ACC112 (cell line): ENCODE measurements at regions not wholly inside any gene's neighbourhood (a gene's known extent, or its start where the extent isn't known, plus 50 kb on each side); places are given as distances from the start of the nearest gene placed in this dataset.

ENCODE experiments used
- H2AFZ ChIP-seq: fragments of 200-600 bp; sonication (generic); one replicate; pipeline ENCODE4 v1.6.0; 2017; ENCODE audit warnings: antibody characterized with exemption, low read length; ENCODE audit not compliant: unreplicated experiment
- H3K27ac ChIP-seq: fragments of 200-600 bp; sonication (generic); 2 replicates; pipeline ENCODE4 v1.5.1; 2014; ENCODE audit warnings: low read depth, mild to moderate bottlenecking, antibody characterized with exemption, low read length, moderate library complexity
- H3K27me3 ChIP-seq: fragments of 200-600 bp; sonication (generic); 2 replicates; pipeline ENCODE4 v1.6.1; 2014; ENCODE audit warnings: mild to moderate bottlenecking, antibody characterized with exemption, low read length, moderate library complexity, mixed read lengths; ENCODE audit not compliant: insufficient read depth
- H3K36me3 ChIP-seq: fragments of 200-600 bp; sonication (generic); 2 replicates; pipeline ENCODE4 v1.6.1; 2016; ENCODE audit warnings: mild to moderate bottlenecking, antibody characterized with exemption, low read length, moderate library complexity, mixed read lengths; ENCODE audit not compliant: insufficient read depth
- H3K4me1 ChIP-seq: fragments of 200-600 bp; sonication (generic); one replicate; pipeline ENCODE4 v1.6.1; 2016; ENCODE audit warnings: low read length, mixed read lengths; ENCODE audit not compliant: insufficient read depth, unreplicated experiment, control insufficient read depth
- H3K4me3 ChIP-seq: fragments of 200-600 bp; sonication (generic); 2 replicates; pipeline ENCODE4 v1.5.1; 2014; ENCODE audit warnings: mild to moderate bottlenecking, low read depth, low read length
- H3K79me2 ChIP-seq: fragments of 200-600 bp; sonication (generic); one replicate; pipeline ENCODE4 v1.6.0; 2016; ENCODE audit warnings: low read length; ENCODE audit not compliant: control insufficient read depth, unreplicated experiment, insufficient read depth

DNA sequence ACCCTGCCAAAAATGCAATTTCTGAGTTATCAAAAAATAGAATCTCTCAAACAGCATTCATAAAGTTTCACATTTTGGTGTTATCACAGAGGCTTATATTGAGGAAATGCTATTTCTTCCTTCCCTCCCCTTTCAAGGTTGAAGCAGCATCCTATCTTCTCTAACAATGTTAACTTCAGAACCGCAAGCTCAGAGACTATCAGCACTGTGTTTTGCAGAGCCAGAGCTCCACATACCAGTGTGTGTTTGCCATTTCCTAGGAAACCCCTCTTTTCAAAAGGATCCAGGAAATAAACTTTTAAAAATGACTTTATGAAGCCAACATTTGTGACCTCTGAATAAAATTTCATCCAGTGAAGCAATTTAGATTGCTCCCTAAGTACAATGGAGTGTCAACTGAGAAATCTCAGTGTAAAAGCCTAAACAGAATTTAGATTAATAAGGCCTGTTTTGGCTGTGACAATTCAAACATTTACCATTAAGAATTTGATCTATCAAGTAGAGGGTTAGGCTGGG is 332.6 kb downstream of the NOVA1 start:
- no peak overlapping the region for H2AFZ ChIP-seq
- H3K4me3 ChIP-seq, result no peak overlapping the region

DNA sequence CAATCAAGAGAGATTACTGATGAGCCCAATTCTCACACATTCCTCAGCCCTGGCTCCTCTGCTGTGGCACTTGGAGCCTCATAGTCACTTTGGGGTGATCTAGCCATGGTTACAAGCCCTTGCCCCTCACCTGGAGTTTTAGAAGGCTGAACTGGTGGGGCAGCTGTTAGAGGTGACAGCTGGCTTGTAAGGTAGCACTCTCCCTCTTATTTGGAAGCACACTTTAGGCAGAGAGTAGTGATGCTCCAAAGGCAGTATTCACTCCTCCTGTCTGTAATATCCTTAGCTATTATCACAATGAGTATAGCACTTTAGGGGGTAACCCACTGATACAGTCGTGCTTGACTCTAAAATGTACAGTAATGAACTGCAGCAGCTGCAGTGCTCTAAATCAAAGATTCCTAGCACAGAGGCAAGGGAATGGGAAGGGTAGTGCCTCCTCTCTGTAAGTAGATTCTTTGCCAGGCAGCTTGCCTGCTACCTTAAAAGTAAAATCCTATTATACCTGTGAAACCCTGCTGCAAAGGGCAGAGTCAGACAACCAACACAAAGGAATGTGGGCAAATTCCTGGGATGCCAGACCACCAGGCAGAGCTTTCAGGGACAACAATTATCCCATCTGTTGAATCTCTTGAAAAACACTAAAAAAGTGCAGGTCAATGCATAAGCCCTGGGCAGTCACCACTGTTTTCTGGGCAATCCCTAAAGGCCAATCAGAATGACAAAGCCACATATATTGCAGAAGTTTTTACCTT is 336.3 kb downstream of the NOVA1 start:
- H3K27me3 ChIP-seq, result peaks cover 10% of the 10 kb centered on the region
- H3K4me1 ChIP-seq, result no peaks in the 10 kb centered on the region
- H3K27ac ChIP-seq, result no peak overlapping the region
- H2AFZ ChIP-seq, result no peak overlapping the region
- H3K4me3 ChIP-seq, result no peak overlapping the region
- H3K36me3 ChIP-seq, result no peaks in the 10 kb centered on the region
- no peaks in the 10 kb centered on the region for H3K79me2 ChIP-seq

More for the DNA sequence above, 332.6 kb downstream of the NOVA1 start:
- no peaks in the 10 kb centered on the region for H3K36me3 ChIP-seq
- H3K27ac ChIP-seq, result no peak overlapping the region
- no peaks in the 10 kb centered on the region for H3K4me1 ChIP-seq
- H3K27me3 ChIP-seq, result peaks cover 4% of the 10 kb centered on the region
- no peaks in the 10 kb centered on the region for H3K79me2 ChIP-seq

DNA sequence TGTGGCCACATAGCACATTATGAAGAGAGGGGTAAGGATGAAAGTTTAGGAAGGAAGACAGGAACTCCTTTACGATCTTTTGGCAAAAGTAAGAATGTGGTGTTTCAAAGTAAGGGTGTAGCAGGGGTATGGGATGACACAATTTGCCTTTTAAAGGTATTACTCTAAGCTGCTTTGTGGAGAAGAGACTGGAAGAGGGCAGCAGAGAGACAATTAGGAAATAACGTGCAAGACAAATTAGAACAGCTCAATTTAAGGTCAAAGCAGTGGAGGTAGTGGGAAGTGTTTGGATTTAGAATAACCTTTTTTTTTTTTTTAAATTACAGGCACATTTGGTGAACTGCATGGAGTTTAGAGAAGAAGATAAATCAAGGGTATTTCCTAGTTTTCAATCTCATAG is 342.6 kb downstream of the NOVA1 start:
- Histone ChIP-seq H3K79me2 (no peaks in the 10 kb centered on the region), H3K36me3 (no peaks in the 10 kb centered on the region), H3K4me3 (no peak overlapping the region), H3K27me3 (peaks cover 12% of the 10 kb centered on the region; the same call in 1 of the 2 replicates), H2AFZ (no peak overlapping the region), H3K4me1 (no peaks in the 10 kb centered on the region), H3K27ac (no peak overlapping the region)

DNA sequence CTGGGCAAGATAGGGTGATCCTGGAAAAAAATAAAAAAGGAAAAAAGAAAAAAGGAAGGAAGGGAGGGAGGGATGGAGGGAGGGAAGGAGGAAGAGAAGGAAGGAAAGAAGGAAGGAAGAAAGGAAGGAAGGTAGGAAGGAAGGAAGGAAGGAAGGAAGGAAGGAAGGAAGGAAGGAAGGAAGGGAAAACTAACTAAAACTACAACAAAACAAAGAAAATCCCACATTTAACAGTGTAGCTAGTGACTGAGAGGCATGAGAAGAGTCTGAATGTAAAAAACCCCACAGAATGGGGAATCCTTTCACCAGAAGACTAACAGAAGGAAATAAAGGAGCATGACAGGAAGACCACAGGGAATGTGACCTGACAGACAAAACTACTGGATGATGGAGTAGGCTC is 345.7 kb downstream of the NOVA1 start:
- Histone ChIP-seq H3K4me3 (no peak overlapping the region), H2AFZ (no peak overlapping the region), H3K79me2 (no peaks in the 10 kb centered on the region)

DNA sequence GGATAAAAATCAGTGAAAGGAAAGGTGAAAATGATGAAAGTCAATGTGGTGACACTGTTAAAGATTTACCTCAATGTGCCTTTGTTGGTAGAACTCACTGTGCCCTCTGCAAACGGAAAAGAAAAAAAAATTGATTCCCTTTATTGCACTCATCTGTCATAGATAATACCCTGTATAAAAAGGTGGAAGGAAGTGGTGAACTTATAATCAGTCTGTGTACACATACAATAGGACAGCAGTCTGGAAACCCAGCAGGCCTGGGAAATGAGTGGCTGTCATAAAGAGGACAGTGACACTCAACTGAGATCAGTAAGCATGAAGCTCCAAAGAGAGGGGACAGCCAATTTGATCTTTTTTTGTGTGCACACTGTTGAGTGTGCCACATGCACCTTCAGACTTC is 364.7 kb downstream of the NOVA1 start:
- Histone ChIP-seq H3K36me3 (no peaks in the 10 kb centered on the region), H3K79me2 (no peaks in the 10 kb centered on the region), H3K4me3 (no peak overlapping the region), H3K27ac (no peak overlapping the region), H3K27me3 (no peaks in the 10 kb centered on the region), H2AFZ (no peak overlapping the region), H3K4me1 (no peaks in the 10 kb centered on the region)

More for the DNA sequence above, 345.7 kb downstream of the NOVA1 start:
- H3K27me3 ChIP-seq, result peaks cover 12% of the 10 kb centered on the region; the same call in 1 of the 2 replicates
- no peaks in the 10 kb centered on the region for H3K4me1 ChIP-seq
- H3K36me3 ChIP-seq, result no peaks in the 10 kb centered on the region
- no peak overlapping the region for H3K27ac ChIP-seq

DNA sequence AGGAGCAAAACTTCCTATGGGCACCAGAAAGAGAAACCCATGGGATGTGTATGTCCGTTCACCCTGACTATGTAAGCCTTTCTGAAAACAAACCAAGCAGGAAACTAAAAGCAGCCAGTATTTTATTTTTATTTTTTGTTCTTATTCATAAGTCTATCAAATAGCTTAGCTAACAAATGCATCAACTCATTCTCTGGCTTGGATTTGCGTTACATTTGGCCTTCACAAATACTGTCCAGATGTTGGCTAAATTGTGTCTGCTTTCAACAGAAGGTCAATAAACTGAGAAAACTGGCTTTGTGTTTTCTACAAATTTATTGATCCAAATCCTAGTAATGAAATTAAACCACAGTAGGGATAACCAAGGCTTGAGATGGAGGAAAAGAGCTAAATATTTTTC is 379.0 kb downstream of the NOVA1 start:
- peaks cover 3% of the 10 kb centered on the region; the same call in 1 of the 2 replicates for H3K27me3 ChIP-seq
- H3K27ac ChIP-seq, result no peak overlapping the region
- H3K4me1 ChIP-seq, result no peaks in the 10 kb centered on the region
- H3K4me3 ChIP-seq, result no peak overlapping the region
- H2AFZ ChIP-seq, result no peak overlapping the region
- no peaks in the 10 kb centered on the region for H3K79me2 ChIP-seq
- H3K36me3 ChIP-seq, result no peaks in the 10 kb centered on the region

DNA sequence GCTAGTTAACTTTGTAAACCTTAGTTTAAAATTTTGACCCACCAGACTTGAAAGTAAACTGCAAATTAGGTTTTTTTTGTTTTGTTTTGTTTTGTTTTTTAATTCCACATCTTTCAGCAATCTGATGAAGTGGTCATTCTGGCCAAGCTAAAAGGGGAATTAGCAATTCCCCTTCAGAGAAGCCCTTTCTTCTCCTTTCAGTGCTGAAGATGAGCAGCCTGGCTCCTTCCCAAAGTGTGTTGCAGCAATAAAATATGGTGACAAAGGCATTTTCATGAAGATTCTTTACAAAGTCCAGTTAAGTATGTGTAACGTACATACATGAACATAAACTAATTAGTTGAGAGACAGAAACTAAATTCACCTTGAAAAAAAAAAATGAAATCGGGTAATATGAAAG is 380.1 kb downstream of the NOVA1 start:
- Histone ChIP-seq H3K36me3 (no peaks in the 10 kb centered on the region), H3K4me1 (no peaks in the 10 kb centered on the region), H3K79me2 (no peaks in the 10 kb centered on the region), H3K27me3 (peaks cover 6% of the 10 kb centered on the region; the same call in 1 of the 2 replicates), H3K4me3 (no peak overlapping the region), H2AFZ (no peak overlapping the region), H3K27ac (no peak overlapping the region)

DNA sequence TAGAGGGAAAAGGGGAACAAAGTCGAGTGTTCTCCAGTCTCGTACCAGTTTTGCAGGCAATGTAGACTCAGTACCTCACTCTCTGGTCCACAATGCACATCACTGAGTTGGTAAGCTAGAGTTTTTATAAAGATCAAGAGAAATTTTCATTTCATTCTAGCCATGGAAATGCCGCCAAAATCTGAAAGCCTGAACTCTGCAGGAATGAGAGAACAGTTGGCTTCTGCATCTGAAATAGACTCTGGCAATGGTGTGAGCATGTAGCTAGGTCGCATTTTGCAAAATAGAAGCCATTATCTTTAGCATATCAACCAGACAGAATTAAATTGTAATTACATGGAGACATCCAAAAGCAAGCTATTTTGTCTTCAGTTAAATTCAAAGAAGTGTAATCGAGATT is 381.0 kb downstream of the NOVA1 start:
- H2AFZ ChIP-seq, result no peak overlapping the region
- H3K4me3 ChIP-seq, result no peak overlapping the region
- H3K27me3 ChIP-seq, result peaks cover 7% of the 10 kb centered on the region; the same call in 1 of the 2 replicates
- no peaks in the 10 kb centered on the region for H3K4me1 ChIP-seq
- H3K79me2 ChIP-seq, result no peaks in the 10 kb centered on the region
- no peak overlapping the region for H3K27ac ChIP-seq
- H3K36me3 ChIP-seq, result no peaks in the 10 kb centered on the region

DNA sequence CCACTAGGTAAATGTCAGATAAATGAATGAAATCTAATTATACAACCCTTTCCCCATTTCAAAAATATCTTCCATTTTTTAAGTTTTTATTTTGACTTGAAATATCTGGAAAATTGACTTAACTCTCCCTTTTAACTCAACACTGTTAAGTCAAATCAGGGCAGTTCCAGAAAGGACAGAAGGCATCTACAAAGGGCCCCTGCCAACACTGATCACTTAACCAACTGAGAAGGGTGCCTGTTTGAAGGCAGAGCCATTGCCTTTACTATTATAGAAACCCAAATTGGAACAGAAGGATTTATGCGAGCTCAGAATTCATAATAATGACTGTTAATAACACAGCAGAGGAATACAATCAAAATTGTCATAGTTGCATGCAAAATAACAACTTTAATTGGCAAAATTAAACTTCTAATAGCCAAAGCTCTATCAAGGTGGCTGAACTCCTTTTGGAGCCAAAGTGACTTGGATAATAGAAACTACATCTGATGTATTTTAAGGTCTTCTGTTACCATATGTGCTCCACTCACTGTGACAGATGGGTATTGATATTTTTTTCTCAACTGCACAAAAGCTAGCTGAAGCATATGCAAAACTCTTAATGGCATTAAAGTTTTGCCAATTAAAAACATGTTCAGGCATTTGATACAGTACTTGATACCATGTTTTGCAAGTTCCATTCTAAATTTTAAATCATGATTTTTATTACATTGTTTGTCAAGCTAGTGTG is 383.8 kb downstream of the NOVA1 start:
- Histone ChIP-seq H3K79me2 (no peaks in the 10 kb centered on the region), H3K4me1 (no peaks in the 10 kb centered on the region), H3K36me3 (no peaks in the 10 kb centered on the region), H2AFZ (no peak overlapping the region), H3K4me3 (no peak overlapping the region), H3K27me3 (peaks cover 10% of the 10 kb centered on the region; the same call in 1 of the 2 replicates), H3K27ac (no peak overlapping the region)

DNA sequence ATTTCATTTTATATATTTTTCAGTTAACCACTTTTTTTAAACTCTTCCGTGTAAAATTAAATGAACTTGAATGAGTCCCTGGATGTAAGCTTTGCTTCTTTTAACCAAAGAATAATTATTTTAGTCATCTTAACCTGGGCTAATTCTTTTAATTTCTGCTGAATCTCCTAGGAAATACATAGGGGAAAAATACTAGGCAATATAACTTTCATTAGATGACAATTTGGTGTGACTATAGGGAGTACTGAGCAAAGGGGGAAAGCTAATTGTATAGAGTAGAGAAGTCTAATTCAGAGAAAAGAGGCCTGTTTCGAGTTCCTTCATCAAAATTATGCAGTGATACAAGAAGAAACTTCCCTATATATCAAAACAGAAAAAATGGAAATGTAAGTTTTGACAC is 388.1 kb downstream of the NOVA1 start:
- Histone ChIP-seq H3K36me3 (no peaks in the 10 kb centered on the region), H3K79me2 (no peaks in the 10 kb centered on the region), H3K27me3 (peaks cover 31% of the 10 kb centered on the region), H2AFZ (no peak overlapping the region), H3K4me3 (no peak overlapping the region), H3K27ac (no peak overlapping the region), H3K4me1 (no peaks in the 10 kb centered on the region)
